ENCODE measurements at regions not wholly inside any gene's neighbourhood (a gene's known extent, or its start where the extent isn't known, plus 50 kb on each side); places are given as distances from the start of the nearest gene placed in this dataset.

DNA sequence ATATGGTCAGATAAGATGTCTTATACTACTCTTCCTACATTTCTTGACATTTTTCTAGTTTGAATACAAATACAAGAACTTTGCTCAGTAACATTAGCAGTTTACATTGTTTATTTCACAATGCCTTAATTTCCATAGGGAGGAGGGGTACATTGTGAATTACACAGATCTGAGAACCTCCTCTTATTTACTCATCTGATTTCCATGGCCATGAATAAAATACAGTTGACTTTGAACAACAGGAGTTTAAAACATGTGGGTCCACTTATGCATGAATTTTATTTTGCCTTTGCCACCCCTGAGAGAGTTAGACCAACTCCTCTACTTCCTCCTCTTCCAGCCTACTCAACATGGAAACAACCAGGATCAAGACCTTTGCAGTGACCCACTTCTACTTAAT lies 67.7 kb downstream of the MGST1 start:
- ChIA-PET CTCF (no interaction called here), POLR2A (no interaction called here)
- no peak overlapping the region for H3K4me3 Mint-ChIP-seq
- no peaks in the 10 kb centered on the region for H3K9me3 ChIP-seq (ENCODE audit: control insufficient read depth in 1 of 2, insufficient read depth in 1 of 2, low read length in 2 of 2)
- H3K27ac ChIP-seq (ENCODE audit: low read depth in 1 of 2, low read length in 2 of 2): no peak overlapping the region
- intact Hi-C loops (cut with DNase I, micrococcal nuclease): no loop called here
- H3K4me3 ChIP-seq (ENCODE audit: low read length): no peak overlapping the region
- H3K9me3 Mint-ChIP-seq: peaks cover 10% of the 10 kb centered on the region
- no peaks in the 10 kb centered on the region for H3K36me3 ChIP-seq (ENCODE audit: insufficient read depth, low read length)
- no peaks in the 10 kb centered on the region for H3K4me1 Mint-ChIP-seq (ENCODE audit: low read depth)
- TF ChIP-seq, protein P1, sequence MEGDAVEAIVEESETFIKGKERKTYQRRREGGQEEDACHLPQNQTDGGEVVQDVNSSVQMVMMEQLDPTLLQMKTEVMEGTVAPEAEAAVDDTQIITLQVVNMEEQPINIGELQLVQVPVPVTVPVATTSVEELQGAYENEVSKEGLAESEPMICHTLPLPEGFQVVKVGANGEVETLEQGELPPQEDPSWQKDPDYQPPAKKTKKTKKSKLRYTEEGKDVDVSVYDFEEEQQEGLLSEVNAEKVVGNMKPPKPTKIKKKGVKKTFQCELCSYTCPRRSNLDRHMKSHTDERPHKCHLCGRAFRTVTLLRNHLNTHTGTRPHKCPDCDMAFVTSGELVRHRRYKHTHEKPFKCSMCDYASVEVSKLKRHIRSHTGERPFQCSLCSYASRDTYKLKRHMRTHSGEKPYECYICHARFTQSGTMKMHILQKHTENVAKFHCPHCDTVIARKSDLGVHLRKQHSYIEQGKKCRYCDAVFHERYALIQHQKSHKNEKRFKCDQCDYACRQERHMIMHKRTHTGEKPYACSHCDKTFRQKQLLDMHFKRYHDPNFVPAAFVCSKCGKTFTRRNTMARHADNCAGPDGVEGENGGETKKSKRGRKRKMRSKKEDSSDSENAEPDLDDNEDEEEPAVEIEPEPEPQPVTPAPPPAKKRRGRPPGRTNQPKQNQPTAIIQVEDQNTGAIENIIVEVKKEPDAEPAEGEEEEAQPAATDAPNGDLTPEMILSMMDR (IDR thresholded peaks at IDR 0.05): no peak
- H3K27me3 ChIP-seq (ENCODE audit: control insufficient read depth in 1 of 2, insufficient read depth in 2 of 2, low read length in 2 of 2): no peaks in the 10 kb centered on the region
- H3K27ac Mint-ChIP-seq: no peak overlapping the region
- no peaks in the 10 kb centered on the region for H3K4me1 ChIP-seq (ENCODE audit: insufficient read depth, low read length)
- H3K36me3 Mint-ChIP-seq (ENCODE audit: low read depth): no peaks in the 10 kb centered on the region
- H3K27me3 Mint-ChIP-seq: no peaks in the 10 kb centered on the region
- DNase-seq: no peak
- no peak for ATAC-seq (ENCODE audit: poor library complexity)

DNA sequence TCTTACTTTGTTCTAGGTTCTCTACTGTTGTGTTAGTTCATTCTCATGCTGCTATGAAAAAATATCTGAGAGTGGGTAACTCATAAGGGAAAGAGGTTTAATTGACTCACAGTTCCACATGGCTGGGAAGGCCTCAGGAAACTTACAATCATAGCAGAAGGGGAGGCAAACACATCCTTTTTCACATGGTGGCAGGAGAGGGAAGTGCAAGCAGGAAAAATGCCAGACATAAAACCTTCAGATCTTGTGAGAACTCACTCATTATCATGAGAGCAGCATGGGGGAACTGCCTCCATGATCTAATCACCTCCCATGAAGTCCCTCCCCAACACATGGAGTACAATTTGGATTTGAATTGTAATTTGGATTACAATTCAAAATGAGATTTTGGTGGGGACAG lies 69.6 kb downstream of the MGST1 start:
- Histone ChIP-seq H3K9me3 (ENCODE audit: control insufficient read depth in 1 of 2, insufficient read depth in 1 of 2, low read length in 2 of 2) (no peaks in the 10 kb centered on the region), H3K36me3 (ENCODE audit: insufficient read depth, low read length) (no peaks in the 10 kb centered on the region), H3K4me3 (ENCODE audit: low read length) (no peak overlapping the region), H3K27me3 (ENCODE audit: control insufficient read depth in 1 of 2, insufficient read depth in 2 of 2, low read length in 2 of 2) (no peaks in the 10 kb centered on the region), H3K27ac (ENCODE audit: low read depth in 1 of 2, low read length in 2 of 2) (no peak overlapping the region), H3K4me1 (ENCODE audit: insufficient read depth, low read length) (no peaks in the 10 kb centered on the region)
- H3K27ac Mint-ChIP-seq: no peak overlapping the region
- H3K27me3 Mint-ChIP-seq: no peaks in the 10 kb centered on the region
- no peak for ATAC-seq (ENCODE audit: poor library complexity)
- no peaks in the 10 kb centered on the region for H3K36me3 Mint-ChIP-seq (ENCODE audit: low read depth)
- DNase-seq: no peak
- CTCF ChIA-PET: no interaction called here
- intact Hi-C loops (cut with DNase I, micrococcal nuclease): no loop called here
- POLR2A ChIA-PET: no interaction called here
- H3K9me3 Mint-ChIP-seq: peaks cover 8% of the 10 kb centered on the region
- TF ChIP-seq, protein P1 (IDR thresholded peaks at IDR 0.05): no peak
- H3K4me1 Mint-ChIP-seq (ENCODE audit: low read depth): no peaks in the 10 kb centered on the region
- H3K4me3 Mint-ChIP-seq: no peak overlapping the region

DNA sequence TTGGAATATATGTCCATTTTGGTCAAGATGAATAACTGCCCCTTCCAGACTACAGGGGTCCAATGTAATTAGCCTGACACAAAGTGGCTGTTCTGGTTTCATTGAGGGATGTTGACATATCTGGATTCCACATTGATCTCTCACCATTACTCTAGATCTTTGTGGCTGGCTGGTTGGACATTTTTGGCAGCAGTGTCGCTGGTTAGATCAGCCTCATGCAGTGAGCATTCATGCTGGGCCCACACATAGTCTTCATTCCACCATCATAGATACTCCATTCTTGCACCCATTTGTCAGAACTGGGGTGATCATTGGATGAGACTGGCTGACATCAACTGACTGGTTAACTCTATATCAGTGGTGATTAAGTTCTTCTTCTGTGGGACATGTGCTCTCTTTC lies 74.4 kb downstream of the MGST1 start:
- Mint-ChIP-seq H3K9me3 (peaks cover 13% of the 10 kb centered on the region), H3K4me1 (ENCODE audit: low read depth) (no peaks in the 10 kb centered on the region), H3K27ac (no peak overlapping the region), H3K4me3 (no peak overlapping the region), H3K27me3 (no peaks in the 10 kb centered on the region), H3K36me3 (ENCODE audit: low read depth) (no peaks in the 10 kb centered on the region)
- ChIA-PET POLR2A (no interaction called here), CTCF (no interaction called here)
- Histone ChIP-seq H3K4me3 (ENCODE audit: low read length) (no peak overlapping the region), H3K27ac (ENCODE audit: low read depth in 1 of 2, low read length in 2 of 2) (no peak overlapping the region), H3K4me1 (ENCODE audit: insufficient read depth, low read length) (no peaks in the 10 kb centered on the region), H3K9me3 (ENCODE audit: control insufficient read depth in 1 of 2, insufficient read depth in 1 of 2, low read length in 2 of 2) (peaks cover 0 to 5% of the 10 kb centered on the region in 2 experiments), H3K27me3 (ENCODE audit: control insufficient read depth in 1 of 2, insufficient read depth in 2 of 2, low read length in 2 of 2) (no peaks in the 10 kb centered on the region), H3K36me3 (ENCODE audit: insufficient read depth, low read length) (no peaks in the 10 kb centered on the region)
- no peak for DNase-seq
- ATAC-seq (ENCODE audit: poor library complexity): no peak
- intact Hi-C loops (cut with DNase I, micrococcal nuclease): no loop called here
- TF ChIP-seq, protein P1 (IDR thresholded peaks at IDR 0.05): no peak
